ENCODE measurements at regions not wholly inside any gene's neighbourhood (a gene's known extent, or its start where the extent isn't known, plus 50 kb on each side); places are given as distances from the start of the nearest gene placed in this dataset.

- TF ChIP-seq ZBTB33 (IDR thresholded peaks at IDR 0.05; ENCODE audit: borderline replicate concordance, low read depth) (no peak), FOSL2 (IDR thresholded peaks at IDR 0.05; ENCODE audit: borderline replicate concordance, low read depth) (peak; percentile 65; the same call in 1 of the 2 replicates), SIN3A (IDR thresholded peaks at IDR 0.05; ENCODE audit: borderline replicate concordance, low read depth, low read length) (no peak), NRF1 (IDR thresholded peaks at IDR 0.05; ENCODE audit: low read depth, low read length) (no peak), SMC3 (IDR thresholded peaks at IDR 0.05; ENCODE audit: low read depth, low read length) (no peak), FOXJ3 (CRISPR knock-in tag; IDR thresholded peaks at IDR 0.05) (no peak; the same call in 1 of the 2 replicates), FOXM1 (IDR thresholded peaks at IDR 0.05; ENCODE audit: low read depth) (no peak), EP300 (IDR thresholded peaks at IDR 0.05; ENCODE audit: borderline replicate concordance in 1 of 2, low read depth in 1 of 2, low read length in 1 of 2) (peak; percentile 31 to 37; a peak in 2 of 4 replicates), USF2 (IDR thresholded peaks at IDR 0.05; ENCODE audit: borderline replicate concordance, low read depth, low read length) (no peak), GATA2 (CRISPR knock-in tag; IDR thresholded peaks at IDR 0.05) (no peak), RCOR1 (IDR thresholded peaks at IDR 0.05; ENCODE audit: low read length) (0 out of 2 replicates have a peak, but pooled peaks have one; percentile 8)
These were observed 137.3 kb upstream of the ZMIZ1 start (continued) for GRCh38 chr10:78931321-78932053.

- H4K20me1 ChIP-seq (ENCODE audit: insufficient read depth): no peaks in the 10 kb centered on the region
- H3K79me2 ChIP-seq (ENCODE audit: insufficient read depth): no peaks in the 10 kb centered on the region
- peak overlapping the region; percentile 41 for H3K4me2 ChIP-seq
- H2AFZ ChIP-seq (ENCODE audit: low read depth): peak overlapping the region; percentile 12; the same call in 1 of the 2 replicates
- no peaks in the 10 kb centered on the region for H3K36me3 ChIP-seq (replicated peaks in 1 of 2; ENCODE audit: control insufficient read depth in 1 of 2, insufficient read depth in 2 of 2, low read length in 1 of 2)
- peaks cover 22 to 47% of the 10 kb centered on the region in 2 experiments for H3K4me1 ChIP-seq (ENCODE audit: control insufficient read depth in 1 of 2, insufficient read depth in 2 of 2, low read depth in 1 of 2, low read length in 1 of 2)
- peaks cover 17% of the 10 kb centered on the region for H3F3A ChIP-seq (replicated peaks; ENCODE audit: insufficient read depth)
- H3K9me2 ChIP-seq: no peaks in the 10 kb centered on the region
- DNase-seq: no peak
- WGBS (ENCODE audit: low lambda C conversion rate): 0% methylated on average over 2 of the region's 2 CpGs
- H3K27me3 ChIP-seq (ENCODE audit: insufficient read depth): no peaks in the 10 kb centered on the region
- H3K9me3 ChIP-seq: no peaks in the 10 kb centered on the region
- CTCF ChIA-PET: no interaction called here
- H3K4me3 ChIP-seq (ENCODE audit: low read depth in 2 of 2, low read length in 1 of 2): 0 out of 4 replicates have a peak overlapping the region, but pooled peaks of 1 of the 2 experiments have one; percentile 17
- H3K9ac ChIP-seq: no peak overlapping the region; the same call in 1 of the 2 replicates
- peak overlapping the region; percentile 83 to 96 for H3K27ac ChIP-seq (ENCODE audit: low read depth in 2 of 2, low read length in 1 of 2)
- POLR2A ChIA-PET: interaction anchor here (0.6 kb wide), 2 partner anchors 57 to 467 kb away, joined by 3 to 4 read pairs; no protein-coding TSS in a partner anchor
- TF ChIP-seq PBX3 (IDR thresholded peaks at IDR 0.05): no peak
- no peak for TF ChIP-seq RXRA (IDR thresholded peaks at IDR 0.05; ENCODE audit: borderline replicate concordance, low read depth)
- no peak; the same call in 1 of the 2 replicates for TF ChIP-seq MAX (IDR thresholded peaks at IDR 0.05; ENCODE audit: low read depth)
- TF ChIP-seq TAF1 (IDR thresholded peaks at IDR 0.05; ENCODE audit: borderline replicate concordance, low read depth, low read length): no peak
- TF ChIP-seq USF1 (IDR thresholded peaks at IDR 0.05; ENCODE audit: borderline replicate concordance, low read depth): no peak
- no peak for TF ChIP-seq RCOR1 (IDR thresholded peaks at IDR 0.05; ENCODE audit: low read length)
- no peak for TF ChIP-seq EZH2phosphoT487 (IDR thresholded peaks at IDR 0.05; ENCODE audit: borderline replicate concordance, low read depth)
- TF ChIP-seq ZBTB33 (IDR thresholded peaks at IDR 0.05; ENCODE audit: borderline replicate concordance, low read depth): no peak
- TF ChIP-seq YY1 (IDR thresholded peaks at IDR 0.05; ENCODE audit: low read depth): no peak
- TF ChIP-seq SMC3 (IDR thresholded peaks at IDR 0.05; ENCODE audit: low read depth, low read length): no peak
- TF ChIP-seq GABPA (IDR thresholded peaks at IDR 0.05; ENCODE audit: low read depth): no peak
- TF ChIP-seq TEAD4 (IDR thresholded peaks at IDR 0.05; ENCODE audit: borderline replicate concordance, insufficient read depth): no peak
- no peak for TF ChIP-seq FOXJ3 (CRISPR knock-in tag; IDR thresholded peaks at IDR 0.05)
- TF ChIP-seq CHD2 (IDR thresholded peaks at IDR 0.05; ENCODE audit: low read length, partially characterized antibody): no peak
- no peak for TF ChIP-seq SIN3A (IDR thresholded peaks at IDR 0.05; ENCODE audit: borderline replicate concordance, low read depth, low read length)
These were observed 136.7 kb upstream of the ZMIZ1 start for GRCh38 chr10:78932054-78932386.
